ENCODE measurements at regions not wholly inside any gene's neighbourhood (a gene's known extent, or its start where the extent isn't known, plus 50 kb on each side); places are given as distances from the start of the nearest gene placed in this dataset.

DNA sequence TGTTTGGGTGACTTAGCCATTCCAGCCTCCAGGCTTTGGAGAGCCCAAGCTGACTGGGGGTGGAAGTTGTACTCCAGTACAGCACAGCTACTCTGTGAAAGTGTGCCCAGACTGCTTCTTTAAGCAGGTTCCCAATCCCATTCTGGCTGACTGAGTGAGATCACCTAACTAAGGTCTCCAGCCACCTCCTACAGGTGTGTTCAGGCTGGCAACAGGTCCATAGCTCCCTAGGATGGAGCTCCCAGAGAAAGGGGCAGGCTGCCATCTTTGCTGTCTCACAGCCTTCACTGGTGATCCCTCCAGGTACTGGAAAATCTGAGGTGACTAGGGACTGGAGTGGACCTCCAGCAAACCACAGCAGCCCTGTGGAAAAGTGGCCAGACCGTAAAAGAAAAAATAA is 445.3 kb upstream of the KCNMB2 start:
- TF ChIP-seq CTCF (IDR thresholded peaks at IDR 0.05; ENCODE audit: low read depth, low read length) (no peak), POLR2A (IDR thresholded peaks at IDR 0.05; ENCODE audit: extremely low read depth, insufficient read length) (no peak)
